Endothelial cell of umbilical vein (primary cell): ENCODE measurements at regions not wholly inside any gene's neighbourhood (a gene's known extent, or its start where the extent isn't known, plus 50 kb on each side); places are given as distances from the start of the nearest gene placed in this dataset.

Source experiments
- EZH2 ChIP-seq: IDR thresholded peaks from 2 replicates; pipeline ENCODE4 v1.6.1; 2012; ENCODE audit warnings: borderline replicate concordance, low read depth, mild to moderate bottlenecking, moderate library complexity, low read length, inconsistent platforms; ENCODE audit not compliant: severe bottlenecking
- JUN ChIP-seq: IDR thresholded peaks from 2 replicates; pipeline ENCODE4 v1.6.1; 2011; ENCODE audit warnings: borderline replicate concordance, low read depth; ENCODE audit not compliant: insufficient read length, insufficient read depth
- POLR2A ChIP-seq: IDR thresholded peaks from 2 replicates; pipeline ENCODE4 v1.6.1; 2012; ENCODE audit warnings: low read depth, mild to moderate bottlenecking, control low read depth, low read length
- POLR2AphosphoS5 ChIP-seq: IDR thresholded peaks from 2 replicates; pipeline ENCODE4 v1.6.1; 2012; ENCODE audit warnings: low read depth, mild to moderate bottlenecking, control low read depth, low read length, moderate library complexity; ENCODE audit not compliant: insufficient read depth
- TF ChIP-seq, protein P1 (sequence below), 2 donors: IDR thresholded peaks; 1 replicate in 1 of 2; 2 replicates in 1 of 2; pipeline ENCODE4 v1.5.1; 2011; ENCODE audit warnings: low read length in 2 of 2, mild to moderate bottlenecking in 2 of 2, moderate library complexity in 2 of 2, control low read depth in 1 of 2, inconsistent platforms in 1 of 2, low read depth in 1 of 2; ENCODE audit not compliant: insufficient read depth in 1 of 2; ENCODE audit errors: extremely low read depth in 1 of 2
- TF ChIP-seq, protein P2 (sequence below): IDR thresholded peaks from 2 replicates; pipeline ENCODE4 v1.6.1; 2011; ENCODE audit not compliant: insufficient read depth, insufficient read length

DNA sequence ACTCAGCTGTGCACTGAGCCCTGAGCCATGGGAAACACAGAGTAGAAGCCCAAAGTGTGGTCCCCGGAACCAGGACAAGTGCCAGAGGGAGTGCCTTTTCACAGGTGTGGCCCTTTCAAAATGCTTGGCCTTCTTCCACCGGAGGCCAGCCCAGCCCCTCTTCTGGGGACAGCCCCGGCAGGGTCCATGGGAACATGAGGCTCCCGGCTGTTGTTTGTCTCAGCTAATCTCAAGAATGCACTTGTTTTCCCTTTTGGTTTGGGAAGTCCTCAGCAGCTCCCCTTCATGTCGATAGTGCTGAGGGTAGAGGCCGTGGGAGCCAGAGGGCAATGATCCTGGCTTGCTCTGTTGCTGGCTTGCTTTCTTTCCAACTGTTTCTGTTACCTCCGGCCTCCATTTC is 91.1 kb upstream of the MRPS22 start:
- no peak for TF ChIP-seq EZH2
- TF ChIP-seq, protein P1, sequence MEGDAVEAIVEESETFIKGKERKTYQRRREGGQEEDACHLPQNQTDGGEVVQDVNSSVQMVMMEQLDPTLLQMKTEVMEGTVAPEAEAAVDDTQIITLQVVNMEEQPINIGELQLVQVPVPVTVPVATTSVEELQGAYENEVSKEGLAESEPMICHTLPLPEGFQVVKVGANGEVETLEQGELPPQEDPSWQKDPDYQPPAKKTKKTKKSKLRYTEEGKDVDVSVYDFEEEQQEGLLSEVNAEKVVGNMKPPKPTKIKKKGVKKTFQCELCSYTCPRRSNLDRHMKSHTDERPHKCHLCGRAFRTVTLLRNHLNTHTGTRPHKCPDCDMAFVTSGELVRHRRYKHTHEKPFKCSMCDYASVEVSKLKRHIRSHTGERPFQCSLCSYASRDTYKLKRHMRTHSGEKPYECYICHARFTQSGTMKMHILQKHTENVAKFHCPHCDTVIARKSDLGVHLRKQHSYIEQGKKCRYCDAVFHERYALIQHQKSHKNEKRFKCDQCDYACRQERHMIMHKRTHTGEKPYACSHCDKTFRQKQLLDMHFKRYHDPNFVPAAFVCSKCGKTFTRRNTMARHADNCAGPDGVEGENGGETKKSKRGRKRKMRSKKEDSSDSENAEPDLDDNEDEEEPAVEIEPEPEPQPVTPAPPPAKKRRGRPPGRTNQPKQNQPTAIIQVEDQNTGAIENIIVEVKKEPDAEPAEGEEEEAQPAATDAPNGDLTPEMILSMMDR (IDR thresholded peaks at IDR 0.05; ENCODE audit: extremely low read depth in 1 of 2, insufficient read depth in 1 of 2, low read depth in 1 of 2, low read length in 2 of 2), result no peak
- TF ChIP-seq POLR2AphosphoS5, result no peak
- TF ChIP-seq POLR2A, result no peak
- TF ChIP-seq JUN, result no peak
- TF ChIP-seq, protein P2, sequence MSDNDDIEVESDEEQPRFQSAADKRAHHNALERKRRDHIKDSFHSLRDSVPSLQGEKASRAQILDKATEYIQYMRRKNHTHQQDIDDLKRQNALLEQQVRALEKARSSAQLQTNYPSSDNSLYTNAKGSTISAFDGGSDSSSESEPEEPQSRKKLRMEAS, result no peak
